ENCODE measurements at regions not wholly inside any gene's neighbourhood (a gene's known extent, or its start where the extent isn't known, plus 50 kb on each side); places are given as distances from the start of the nearest gene placed in this dataset.
"Not testable (repeated sequence)": the region's sequence is repeated elsewhere in the genome, so short reads cannot be mapped to it uniquely, and the experiment has no call there.

DNA sequence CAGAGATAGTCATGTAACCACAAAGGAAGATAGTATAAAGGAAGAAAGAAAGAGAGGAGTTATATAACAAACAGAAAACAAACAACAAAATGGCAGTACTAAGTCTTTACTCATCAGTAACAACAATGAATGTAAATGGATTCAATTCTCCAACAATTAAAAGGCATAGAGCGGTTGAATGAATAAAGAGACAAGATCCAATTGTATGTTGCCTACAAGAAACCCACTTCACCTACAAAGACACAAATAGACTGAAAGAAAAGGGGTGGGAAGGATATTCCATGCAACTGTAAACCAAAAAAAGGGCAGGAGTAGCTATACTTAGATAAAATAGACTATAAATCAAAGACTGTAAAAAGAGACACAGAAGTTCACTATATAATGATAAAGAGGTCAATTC is 157.3 kb upstream of the CREB1 start:
- Histone ChIP-seq H3K4me3 (ENCODE audit: low read length, poor library complexity, severe bottlenecking) (no peak overlapping the region), H3K9me3 (ENCODE audit: insufficient read depth, low read depth, low read length) (peaks cover 9% of the 10 kb centered on the region; the same call in 1 of the 2 replicates), H4K20me1 (ENCODE audit: insufficient read depth, low read length, poor library complexity, severe bottlenecking) (no peaks in the 10 kb centered on the region), H3K79me2 (ENCODE audit: insufficient read depth, low read length) (no peaks in the 10 kb centered on the region), H3F3A (ENCODE audit: low read depth) (no peaks in the 10 kb centered on the region), H3K27me3 (ENCODE audit: insufficient read depth, low read length, poor library complexity, severe bottlenecking) (no peaks in the 10 kb centered on the region), H3K9ac (ENCODE audit: low read depth, low read length, poor library complexity, severe bottlenecking) (no peak overlapping the region), H3K36me3 (ENCODE audit: insufficient read depth, low read length) (no peaks in the 10 kb centered on the region), H3K9me2 (replicated peaks; ENCODE audit: low read depth, low read length) (no peaks in the 10 kb centered on the region), H2AFZ (ENCODE audit: low read length) (no peak overlapping the region), H3K4me1 (ENCODE audit: insufficient read depth, low read length, poor library complexity, severe bottlenecking) (no peaks in the 10 kb centered on the region), H3K4me2 (ENCODE audit: low read depth, low read length, poor library complexity, severe bottlenecking) (no peak overlapping the region)
- TF ChIP-seq EZH2phosphoT487 (IDR thresholded peaks at IDR 0.05; ENCODE audit: borderline replicate concordance) = no peak
- TF ChIP-seq, protein P1, sequence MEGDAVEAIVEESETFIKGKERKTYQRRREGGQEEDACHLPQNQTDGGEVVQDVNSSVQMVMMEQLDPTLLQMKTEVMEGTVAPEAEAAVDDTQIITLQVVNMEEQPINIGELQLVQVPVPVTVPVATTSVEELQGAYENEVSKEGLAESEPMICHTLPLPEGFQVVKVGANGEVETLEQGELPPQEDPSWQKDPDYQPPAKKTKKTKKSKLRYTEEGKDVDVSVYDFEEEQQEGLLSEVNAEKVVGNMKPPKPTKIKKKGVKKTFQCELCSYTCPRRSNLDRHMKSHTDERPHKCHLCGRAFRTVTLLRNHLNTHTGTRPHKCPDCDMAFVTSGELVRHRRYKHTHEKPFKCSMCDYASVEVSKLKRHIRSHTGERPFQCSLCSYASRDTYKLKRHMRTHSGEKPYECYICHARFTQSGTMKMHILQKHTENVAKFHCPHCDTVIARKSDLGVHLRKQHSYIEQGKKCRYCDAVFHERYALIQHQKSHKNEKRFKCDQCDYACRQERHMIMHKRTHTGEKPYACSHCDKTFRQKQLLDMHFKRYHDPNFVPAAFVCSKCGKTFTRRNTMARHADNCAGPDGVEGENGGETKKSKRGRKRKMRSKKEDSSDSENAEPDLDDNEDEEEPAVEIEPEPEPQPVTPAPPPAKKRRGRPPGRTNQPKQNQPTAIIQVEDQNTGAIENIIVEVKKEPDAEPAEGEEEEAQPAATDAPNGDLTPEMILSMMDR (conservative IDR thresholded peaks at IDR 0.05; ENCODE audit: low read length) = no peak

DNA sequence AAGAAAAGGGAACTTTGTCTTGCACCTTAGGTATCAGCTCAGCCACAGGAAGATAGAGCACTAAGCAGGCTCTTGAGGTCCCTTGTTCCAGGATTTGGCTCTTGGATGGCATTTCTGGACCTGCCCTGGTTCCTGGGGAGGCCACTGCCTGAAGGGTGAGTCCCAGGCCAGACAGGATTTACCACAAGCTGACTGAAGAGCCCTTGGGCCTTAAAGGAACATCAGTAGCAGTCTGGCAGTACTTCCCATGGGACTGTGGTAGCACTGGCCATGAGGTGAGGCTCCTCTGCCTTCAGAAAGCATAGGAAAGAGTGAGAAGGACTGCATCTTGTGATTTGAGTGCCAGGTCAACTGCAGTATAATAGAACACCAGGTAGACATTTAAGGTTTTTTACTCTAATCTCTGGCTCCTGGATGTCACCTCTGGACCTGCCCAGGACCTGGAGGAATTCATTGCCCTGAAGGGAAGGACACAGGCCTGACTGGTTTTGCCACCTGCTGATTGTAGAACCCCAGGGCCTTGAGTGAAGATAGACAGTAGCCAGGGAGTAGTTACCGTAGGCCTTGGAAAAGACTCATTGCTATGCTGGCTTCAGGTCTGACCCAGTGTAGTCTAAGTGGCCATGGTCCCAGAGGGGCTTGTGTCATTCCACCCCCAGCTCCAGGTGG is 154.4 kb upstream of the CREB1 start:
- Histone ChIP-seq H3K4me1 (ENCODE audit: insufficient read depth, low read length, poor library complexity, severe bottlenecking) (no peaks in the 10 kb centered on the region), H3K27me3 (ENCODE audit: insufficient read depth, low read length, poor library complexity, severe bottlenecking) (no peaks in the 10 kb centered on the region), H2AFZ (ENCODE audit: low read length) (no peak overlapping the region), H3K4me3 (ENCODE audit: low read length, poor library complexity, severe bottlenecking) (no peak overlapping the region), H3K9me3 (ENCODE audit: insufficient read depth, low read depth, low read length) (peaks cover 13% of the 10 kb centered on the region; the same call in 1 of the 2 replicates), H3K79me2 (ENCODE audit: insufficient read depth, low read length) (no peaks in the 10 kb centered on the region), H3K36me3 (ENCODE audit: insufficient read depth, low read length) (no peaks in the 10 kb centered on the region), H3K9me2 (replicated peaks; ENCODE audit: low read depth, low read length) (no peaks in the 10 kb centered on the region), H3K9ac (ENCODE audit: low read depth, low read length, poor library complexity, severe bottlenecking) (no peak overlapping the region), H3F3A (ENCODE audit: low read depth) (no peaks in the 10 kb centered on the region), H3K4me2 (ENCODE audit: low read depth, low read length, poor library complexity, severe bottlenecking) (no peak overlapping the region), H4K20me1 (ENCODE audit: insufficient read depth, low read length, poor library complexity, severe bottlenecking) (no peaks in the 10 kb centered on the region)
- TF ChIP-seq, protein P1 (conservative IDR thresholded peaks at IDR 0.05; ENCODE audit: low read length) = no peak
- TF ChIP-seq EZH2phosphoT487 (IDR thresholded peaks at IDR 0.05; ENCODE audit: borderline replicate concordance) = no peak

DNA sequence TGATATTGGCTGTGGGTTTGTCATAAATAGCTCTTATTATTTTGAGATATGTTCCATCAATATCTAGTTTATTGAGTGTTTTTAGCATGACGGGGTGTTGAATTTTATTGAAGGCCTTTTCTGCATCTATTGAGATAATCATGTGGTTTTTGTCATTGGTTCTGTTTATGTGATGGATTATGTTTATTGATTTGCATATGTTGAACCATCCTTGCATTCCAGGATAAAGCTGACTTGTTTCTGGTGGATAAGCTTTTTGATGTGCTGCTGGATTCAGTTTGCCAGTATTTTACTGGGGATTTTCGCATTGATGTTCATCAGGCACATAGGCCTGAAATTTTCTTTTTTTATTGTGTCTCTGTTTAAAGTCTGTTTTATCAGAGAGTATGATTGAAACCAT is 151.1 kb upstream of the CREB1 start:
- not testable (repeated sequence) for H2AFZ ChIP-seq (ENCODE audit: low read length); H3K27me3 ChIP-seq (ENCODE audit: insufficient read depth, low read length, poor library complexity, severe bottlenecking); H3K4me3 ChIP-seq (ENCODE audit: low read length, poor library complexity, severe bottlenecking); H3F3A ChIP-seq (ENCODE audit: low read depth); H3K4me2 ChIP-seq (ENCODE audit: low read depth, low read length, poor library complexity, severe bottlenecking); H4K20me1 ChIP-seq (ENCODE audit: insufficient read depth, low read length, poor library complexity, severe bottlenecking); H3K36me3 ChIP-seq (ENCODE audit: insufficient read depth, low read length); H3K9me2 ChIP-seq (replicated peaks; ENCODE audit: low read depth, low read length); H3K79me2 ChIP-seq (ENCODE audit: insufficient read depth, low read length); H3K4me1 ChIP-seq (ENCODE audit: insufficient read depth, low read length, poor library complexity, severe bottlenecking); H3K9ac ChIP-seq (ENCODE audit: low read depth, low read length, poor library complexity, severe bottlenecking)
- peaks cover 17% of the 10 kb centered on the region; the same call in 1 of the 2 replicates for H3K9me3 ChIP-seq (ENCODE audit: insufficient read depth, low read depth, low read length)

DNA sequence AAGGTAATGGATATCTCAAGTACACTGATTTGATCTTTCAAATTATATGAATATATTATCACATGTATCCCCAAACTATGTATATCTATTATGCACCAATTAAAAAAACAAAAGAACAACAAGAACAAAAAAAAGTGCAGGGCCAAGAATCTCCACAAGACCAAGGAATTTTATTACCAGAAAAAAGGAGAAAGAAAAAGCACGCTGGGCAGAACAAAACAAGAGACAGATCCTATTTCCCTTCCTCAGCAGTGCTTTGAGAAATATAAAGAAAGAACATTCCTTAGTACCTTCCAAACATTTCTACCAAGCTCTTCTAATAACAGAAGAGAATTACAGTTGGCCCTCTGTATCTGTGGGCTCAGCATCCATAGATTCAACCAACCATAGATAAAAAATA is 144.7 kb upstream of the CREB1 start:
- TF ChIP-seq EZH2phosphoT487 (IDR thresholded peaks at IDR 0.05; ENCODE audit: borderline replicate concordance) = no peak
- TF ChIP-seq, protein P1 (conservative IDR thresholded peaks at IDR 0.05; ENCODE audit: low read length) = no peak
- Histone ChIP-seq H3K9me2 (replicated peaks; ENCODE audit: low read depth, low read length) (no peaks in the 10 kb centered on the region), H3K9ac (ENCODE audit: low read depth, low read length, poor library complexity, severe bottlenecking) (no peak overlapping the region), H3K4me3 (ENCODE audit: low read length, poor library complexity, severe bottlenecking) (no peak overlapping the region), H3K4me1 (ENCODE audit: insufficient read depth, low read length, poor library complexity, severe bottlenecking) (peaks cover 22% of the 10 kb centered on the region), H2AFZ (ENCODE audit: low read length) (no peak overlapping the region), H3F3A (ENCODE audit: low read depth) (no peaks in the 10 kb centered on the region), H3K27me3 (ENCODE audit: insufficient read depth, low read length, poor library complexity, severe bottlenecking) (no peaks in the 10 kb centered on the region), H3K4me2 (ENCODE audit: low read depth, low read length, poor library complexity, severe bottlenecking) (no peak overlapping the region), H3K79me2 (ENCODE audit: insufficient read depth, low read length) (no peaks in the 10 kb centered on the region), H4K20me1 (ENCODE audit: insufficient read depth, low read length, poor library complexity, severe bottlenecking) (no peaks in the 10 kb centered on the region), H3K36me3 (ENCODE audit: insufficient read depth, low read length) (no peaks in the 10 kb centered on the region), H3K9me3 (ENCODE audit: insufficient read depth, low read depth, low read length) (peaks cover 10% of the 10 kb centered on the region; the same call in 1 of the 2 replicates)

Measured in Loucy (cell line).